ENCODE measurements at regions not wholly inside any gene's neighbourhood (a gene's known extent, or its start where the extent isn't known, plus 50 kb on each side); places are given as distances from the start of the nearest gene placed in this dataset.

GRCh38 chr2:139773720-139774277 lies 993.6 kb upstream of the NXPH2 start:
- TF ChIP-seq CTCF (IDR thresholded peaks at IDR 0.05; ENCODE audit: insufficient read depth, low read length, poor library complexity, severe bottlenecking) (no peak), EZH2phosphoT487 (conservative IDR thresholded peaks at IDR 0.05; ENCODE audit: low read length) (no peak)
